GM12891 (cell line): ENCODE measurements at regions not wholly inside any gene's neighbourhood (a gene's known extent, or its start where the extent isn't known, plus 50 kb on each side); places are given as distances from the start of the nearest gene placed in this dataset.

ENCODE experiments used
- DNase-seq: peaks from one replicate; pipeline ENCODE4 v3.0.0; 2011; ENCODE audit warnings: low spot score; ENCODE audit not compliant: insufficient read length
- FAIRE-seq: peaks from 2 replicates; lab custom pipeline; 2011; peaks lifted over from hg19 to GRCh38; lab: Jason Lieb, UNC
- PAX5 ChIP-seq: IDR thresholded peaks from 2 replicates; pipeline ENCODE4 v1.6.1; 2011; ENCODE audit warnings: low read length, moderate library complexity, mild to moderate bottlenecking; ENCODE audit not compliant: insufficient read depth, severe bottlenecking
- POLR2A ChIP-seq: IDR thresholded peaks from 2 replicates; pipeline ENCODE4 v1.6.1; 2011; ENCODE audit warnings: low read depth, low read length, control low read depth
- POLR2AphosphoS5 ChIP-seq: IDR thresholded peaks from 2 replicates; pipeline ENCODE4 v1.6.1; 2011; ENCODE audit warnings: low read depth, low read length, control low read depth
- POU2F2 ChIP-seq: IDR thresholded peaks from 2 replicates; pipeline ENCODE4 v1.6.1; 2011; ENCODE audit warnings: low read depth, mild to moderate bottlenecking, control low read depth, low read length, moderate library complexity
- SPI1 ChIP-seq: IDR thresholded peaks from 2 replicates; pipeline ENCODE4 v1.6.1; 2011; ENCODE audit warnings: low read depth, low read length, control low read depth
- TAF1 ChIP-seq: IDR thresholded peaks from 2 replicates; pipeline ENCODE4 v1.6.1; 2011; ENCODE audit warnings: low read depth, low read length, control low read depth

DNA sequence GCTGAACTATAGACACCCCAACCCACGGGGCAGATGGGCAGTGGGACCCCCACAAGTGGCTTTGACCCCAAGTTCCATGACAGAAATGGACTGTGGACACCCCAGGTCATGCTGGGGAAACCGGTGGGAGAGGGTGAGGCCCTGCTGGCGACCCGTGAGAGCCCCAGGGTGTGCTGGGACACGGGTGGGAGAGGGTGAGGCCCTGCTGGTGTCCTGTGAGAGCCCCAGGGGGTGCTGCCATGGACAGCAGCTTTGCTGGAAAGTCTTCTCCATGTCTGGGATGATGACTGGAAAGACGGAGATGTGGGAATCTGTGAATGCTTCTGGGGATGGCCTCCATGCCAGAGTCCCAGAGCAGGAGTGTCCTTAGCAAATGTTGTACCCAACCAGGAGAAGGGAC is 148.4 kb downstream of the URI1 start:
- TF ChIP-seq SPI1 (no peak), PAX5 (no peak), POU2F2 (no peak), POLR2AphosphoS5 (no peak), POLR2A (no peak), TAF1 (no peak)
- DNase-seq: no peak
- FAIRE-seq: no peak

DNA sequence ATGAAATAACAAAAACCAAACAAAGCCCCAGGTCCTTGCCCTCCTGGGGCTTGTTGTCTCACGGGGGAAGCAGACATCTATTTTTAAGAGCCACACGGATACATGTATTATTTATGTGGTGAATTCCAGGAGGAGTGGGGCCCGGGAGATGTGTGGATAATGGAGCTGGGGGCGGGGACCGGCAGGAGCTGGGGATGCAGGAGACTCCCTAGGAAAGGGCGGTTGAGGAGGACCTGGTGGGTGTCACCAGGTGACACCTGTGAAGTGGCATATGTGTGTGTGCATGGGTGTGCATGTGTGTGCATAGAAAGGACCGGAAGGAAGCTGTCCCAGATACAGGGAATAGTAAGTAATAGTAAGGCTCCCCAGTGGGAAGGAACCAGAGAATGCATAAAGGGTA is 148.9 kb downstream of the URI1 start:
- no peak for DNase-seq
- TF ChIP-seq POU2F2 (no peak), PAX5 (no peak), POLR2AphosphoS5 (no peak), SPI1 (no peak), TAF1 (no peak), POLR2A (no peak)
- no peak for FAIRE-seq

DNA sequence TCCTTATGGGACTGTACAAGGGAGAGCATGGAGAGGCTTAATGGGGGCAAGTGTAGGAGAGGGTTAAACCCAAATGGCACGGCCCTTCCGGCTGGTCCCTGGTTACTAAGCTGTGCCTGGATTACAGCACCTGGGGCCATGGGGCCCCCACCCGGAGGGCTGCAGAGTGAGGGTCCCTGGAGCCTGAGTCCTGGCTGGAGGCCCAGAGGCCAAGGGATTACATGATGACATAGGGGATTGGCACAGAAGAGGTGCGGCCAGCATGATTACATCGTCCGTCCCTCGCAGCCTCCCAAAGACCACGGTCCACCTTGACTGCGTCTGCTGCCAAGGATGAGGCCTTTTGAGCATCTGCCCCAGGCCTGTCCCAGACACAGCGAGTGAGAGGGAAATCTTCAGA is 149.4 kb downstream of the URI1 start:
- no peak for TF ChIP-seq PAX5
- TF ChIP-seq SPI1: no peak
- TF ChIP-seq POLR2AphosphoS5: no peak
- TF ChIP-seq POU2F2: no peak
- no peak for TF ChIP-seq TAF1
- TF ChIP-seq POLR2A: no peak
- DNase-seq (no peak), FAIRE-seq (no peak)

DNA sequence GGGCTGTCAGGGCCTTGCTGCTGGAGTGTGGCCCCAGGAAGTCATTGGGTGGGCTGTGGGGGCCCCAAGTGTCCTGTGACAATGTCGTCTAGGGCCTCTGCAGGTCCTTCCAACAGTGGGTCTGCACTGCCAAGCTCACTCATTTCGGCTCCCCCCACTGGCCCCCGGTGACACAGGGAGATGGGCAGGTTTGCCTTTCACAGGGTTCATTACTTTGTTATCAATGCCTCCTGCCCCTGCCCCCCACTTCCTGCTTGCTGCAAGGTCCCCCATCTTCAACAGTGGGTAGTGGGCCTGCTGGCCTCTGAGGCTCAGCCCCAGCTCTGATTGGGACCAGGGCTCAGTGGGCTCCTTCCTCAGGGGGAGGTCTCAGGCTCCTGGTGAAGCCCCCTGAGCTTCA is 149.8 kb downstream of the URI1 start:
- no peak for FAIRE-seq
- TF ChIP-seq POLR2A: no peak
- TF ChIP-seq SPI1: no peak
- TF ChIP-seq POLR2AphosphoS5: no peak
- no peak for TF ChIP-seq POU2F2
- TF ChIP-seq TAF1: no peak
- no peak for TF ChIP-seq PAX5
- no peak for DNase-seq

DNA sequence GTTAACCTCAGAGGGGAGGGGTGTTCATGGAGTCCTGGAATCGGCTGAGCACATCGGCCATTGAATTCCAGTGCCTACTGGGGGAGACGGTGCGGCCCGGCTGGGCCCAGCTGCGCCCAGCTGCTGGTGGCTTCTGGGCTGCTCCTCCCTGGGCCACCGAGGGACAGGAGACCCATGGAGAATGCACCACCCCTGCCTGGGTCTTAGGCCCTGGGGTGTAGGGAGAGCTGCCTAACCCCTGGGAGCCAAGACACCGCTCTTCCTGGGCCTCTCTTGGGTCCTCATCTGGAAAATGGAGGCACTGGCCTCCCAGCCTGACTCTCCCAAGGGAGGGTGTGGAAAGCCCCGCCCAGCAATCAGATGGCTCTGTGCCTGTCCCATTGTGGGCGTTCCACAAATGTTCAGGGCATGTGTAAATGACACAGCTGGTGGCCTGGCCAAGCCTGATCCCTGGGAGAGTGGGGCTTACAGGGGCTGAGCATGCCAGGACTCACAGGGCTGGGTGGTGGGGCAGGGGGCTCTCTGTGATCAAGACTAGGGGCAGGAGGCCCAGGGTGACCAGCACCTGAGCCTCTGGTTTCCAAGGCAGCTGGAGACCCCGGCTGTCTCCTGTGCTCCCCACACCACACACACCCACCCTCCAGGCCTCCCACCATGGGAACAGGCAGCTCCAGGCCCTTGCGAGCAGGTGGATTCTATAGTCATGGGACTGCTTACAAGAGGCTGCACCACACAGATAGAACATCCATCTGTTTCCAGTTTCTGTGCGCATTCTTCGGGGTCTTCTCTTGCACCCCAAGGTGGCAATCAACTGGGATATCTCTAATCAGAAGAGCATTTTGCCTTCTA is 150.9 kb downstream of the URI1 start:
- FAIRE-seq (no peak), DNase-seq (no peak)
- TF ChIP-seq PAX5 (no peak), SPI1 (no peak), POLR2A (no peak), TAF1 (no peak), POU2F2 (no peak), POLR2AphosphoS5 (no peak)

DNA sequence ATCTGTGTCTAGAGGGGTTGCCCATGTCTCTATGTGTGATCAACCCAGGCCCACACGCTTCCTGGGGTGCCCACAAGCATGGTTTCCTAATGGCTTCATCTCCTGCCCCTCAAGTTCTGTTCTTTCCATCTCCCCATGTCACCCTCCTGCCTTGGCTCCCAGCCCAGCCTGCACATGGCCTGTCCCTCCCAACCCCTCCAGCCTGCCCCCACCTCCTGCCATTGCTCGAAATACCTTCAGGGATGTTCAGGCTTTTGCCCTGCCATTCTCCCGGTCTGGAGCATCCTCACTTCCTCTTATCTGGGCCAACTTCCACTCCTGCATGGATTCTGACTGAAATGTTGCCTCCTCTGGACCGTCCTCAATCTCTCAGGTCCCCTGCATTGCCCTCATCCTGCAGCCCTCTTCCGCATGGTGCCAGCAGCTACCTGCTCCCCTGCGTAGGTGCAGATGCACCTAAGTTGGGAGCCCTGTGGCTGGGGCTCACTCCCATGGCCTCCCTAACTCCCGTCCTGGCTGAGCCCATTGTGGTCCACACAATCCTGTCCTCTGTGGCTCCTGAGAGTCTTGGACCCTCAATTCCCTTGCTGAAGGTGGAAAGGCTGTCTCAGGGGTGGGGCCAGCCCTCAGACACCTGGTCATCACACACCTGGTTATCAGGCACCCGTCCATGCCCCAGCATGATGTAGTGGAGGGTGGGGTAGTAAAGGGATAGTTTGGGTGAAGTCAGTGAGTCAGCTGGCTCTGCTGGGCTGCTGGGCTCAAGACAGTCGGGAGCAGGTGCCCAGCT is 152.1 kb downstream of the URI1 start:
- no peak for TF ChIP-seq POU2F2
- no peak for TF ChIP-seq POLR2AphosphoS5
- TF ChIP-seq PAX5: no peak
- TF ChIP-seq TAF1: no peak
- no peak for TF ChIP-seq POLR2A
- TF ChIP-seq SPI1: no peak
- no peak for DNase-seq
- FAIRE-seq: no peak

DNA sequence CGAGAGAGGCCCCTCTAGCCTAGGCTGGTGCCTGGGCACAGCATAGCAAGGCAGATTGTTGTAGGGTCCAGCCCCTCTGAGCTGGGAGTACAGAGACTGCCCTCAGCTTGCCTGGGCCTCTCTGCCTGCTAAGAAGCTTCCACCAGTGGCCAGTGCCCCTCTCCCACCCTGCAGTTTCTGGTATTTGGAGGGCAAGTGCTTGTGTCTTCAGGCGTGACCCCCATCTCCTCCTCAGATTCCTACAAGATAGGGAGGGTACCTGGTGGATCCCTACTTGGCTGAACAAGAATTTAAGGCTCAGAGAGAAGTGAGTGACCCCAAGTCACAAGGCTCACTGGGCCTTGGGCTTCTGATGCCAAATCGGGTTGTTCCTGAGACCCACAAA is 152.7 kb downstream of the URI1 start:
- TF ChIP-seq PAX5: no peak
- no peak for TF ChIP-seq POU2F2
- TF ChIP-seq TAF1: no peak
- no peak for TF ChIP-seq POLR2AphosphoS5
- no peak for TF ChIP-seq POLR2A
- no peak for TF ChIP-seq SPI1
- FAIRE-seq (no peak), DNase-seq (no peak)

DNA sequence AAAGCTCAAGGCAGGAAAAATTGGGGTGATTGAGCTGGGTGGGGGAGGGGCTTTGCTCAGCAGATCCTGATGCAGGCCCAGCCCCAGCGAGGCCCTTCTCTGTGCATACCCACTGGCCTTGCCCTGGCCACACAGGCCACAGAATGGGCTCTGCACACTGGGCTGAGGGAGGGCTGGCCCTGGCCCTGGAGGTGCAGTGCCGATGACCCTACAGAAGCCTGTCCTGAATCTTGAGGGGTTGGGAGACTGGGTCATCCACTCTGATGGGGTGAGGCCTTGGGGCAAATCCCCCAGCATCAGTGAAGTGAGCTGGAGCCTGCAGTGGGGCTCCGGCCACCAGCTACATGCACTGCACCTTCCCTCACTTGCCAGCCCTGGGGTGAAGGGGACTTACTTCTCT is 153.1 kb downstream of the URI1 start:
- FAIRE-seq (no peak), DNase-seq (no peak)
- TF ChIP-seq POLR2A: no peak
- no peak for TF ChIP-seq TAF1
- no peak for TF ChIP-seq SPI1
- TF ChIP-seq POU2F2: no peak
- no peak for TF ChIP-seq POLR2AphosphoS5
- no peak for TF ChIP-seq PAX5
